Mesenchymal stem cell (in vitro differentiated cells and primary cell): ENCODE measurements at regions not wholly inside any gene's neighbourhood (a gene's known extent, or its start where the extent isn't known, plus 50 kb on each side); places are given as distances from the start of the nearest gene placed in this dataset.

Experiments used
- DNase-seq: peaks from one replicate; pipeline ENCODE4 v3.0.0-alpha.2; 2013
- H2AFZ ChIP-seq: one replicate; pipeline ENCODE4 v1.6.1; 2013; ENCODE audit warnings: low read depth, mild to moderate bottlenecking, control low read depth, inconsistent platforms, low read length, moderate library complexity
- H2AK5ac ChIP-seq: 2 replicates; pipeline ENCODE4 v1.6.1; 2013; ENCODE audit warnings: low read length, moderate library complexity, mild to moderate bottlenecking, inconsistent platforms; ENCODE audit not compliant: severe bottlenecking
- H2BK120ac ChIP-seq: one replicate; pipeline ENCODE4 v1.6.1; 2013; ENCODE audit warnings: low read depth, mild to moderate bottlenecking, inconsistent platforms, low read length, moderate library complexity
- H2BK12ac ChIP-seq, 2 experiments: one replicate each; pipeline ENCODE4 v1.6.1; 2013; ENCODE audit warnings: inconsistent platforms in 2 of 2, low read length in 2 of 2, mild to moderate bottlenecking in 2 of 2, moderate library complexity in 2 of 2, control low read depth in 1 of 2
- H2BK15ac ChIP-seq: one replicate; pipeline ENCODE4 v1.6.1; 2013; ENCODE audit warnings: mild to moderate bottlenecking, low read depth, inconsistent platforms; ENCODE audit not compliant: poor library complexity, severe bottlenecking
- H2BK5ac ChIP-seq: 2 replicates; pipeline ENCODE4 v1.6.1; 2013; ENCODE audit warnings: low read depth, mild to moderate bottlenecking, low read length, control low read depth, inconsistent platforms; ENCODE audit not compliant: poor library complexity, severe bottlenecking
- H3K14ac ChIP-seq, 2 experiments: one replicate each; pipeline ENCODE4 v1.6.1; 2013; ENCODE audit warnings: inconsistent platforms in 2 of 2, low read length in 2 of 2, control low read depth in 1 of 2, mild to moderate bottlenecking in 1 of 2, moderate library complexity in 1 of 2
- H3K18ac ChIP-seq, 2 experiments: one replicate each; pipeline ENCODE4 v1.6.1; 2013; ENCODE audit warnings: inconsistent platforms in 2 of 2, low read length in 2 of 2, control low read depth in 1 of 2, low read depth in 1 of 2, mild to moderate bottlenecking in 1 of 2
- H3K23ac ChIP-seq, 2 experiments: one replicate each; pipeline ENCODE4 v1.6.1; 2013; ENCODE audit warnings: inconsistent platforms in 2 of 2, low read length in 2 of 2, mild to moderate bottlenecking in 2 of 2, moderate library complexity in 2 of 2, control low read depth in 1 of 2
- H3K27ac ChIP-seq: 2 replicates; pipeline ENCODE4 v1.5.1; 2013; ENCODE audit warnings: mild to moderate bottlenecking, moderate library complexity, low read length, control low read depth, inconsistent platforms; ENCODE audit not compliant: poor library complexity, severe bottlenecking
- H3K27me3 ChIP-seq, 2 experiments: 2 replicates each; pipeline versions ENCODE4 v1.6.1 to v1.7.0; 2013; ENCODE audit warnings: low read length in 2 of 2, mild to moderate bottlenecking in 2 of 2, moderate library complexity in 2 of 2, control low read depth in 1 of 2, inconsistent platforms in 1 of 2; ENCODE audit not compliant: control insufficient read depth in 1 of 2, insufficient read depth in 1 of 2
- H3K36me3 ChIP-seq, 2 experiments: 2 replicates each; pipeline versions ENCODE4 v1.6.1 to v1.7.0; 2013; ENCODE audit warnings: low read length in 2 of 2, control low read depth in 1 of 2, inconsistent platforms in 1 of 2, low read depth in 1 of 2, mild to moderate bottlenecking in 1 of 2; ENCODE audit not compliant: insufficient read depth in 2 of 2, control insufficient read depth in 1 of 2
- H3K4ac ChIP-seq, 2 experiments: one replicate each; pipeline ENCODE4 v1.6.1; 2013; ENCODE audit warnings: inconsistent platforms in 2 of 2, low read length in 2 of 2, mild to moderate bottlenecking in 2 of 2, moderate library complexity in 2 of 2, control low read depth in 1 of 2, low read depth in 1 of 2
- H3K4me1 ChIP-seq: 2 replicates; pipeline ENCODE4 v1.6.1; 2013; ENCODE audit warnings: low read depth, low read length, control low read depth; ENCODE audit not compliant: control insufficient read depth, insufficient read depth
- H3K4me2 ChIP-seq: 2 replicates; pipeline ENCODE4 v1.6.1; 2013; ENCODE audit warnings: low read length, mild to moderate bottlenecking, inconsistent platforms; ENCODE audit not compliant: poor library complexity, severe bottlenecking
- H3K4me3 ChIP-seq, 2 experiments: 2 replicates each; pipeline versions ENCODE4 v1.5.1 to v1.7.0; 2013; ENCODE audit warnings: low read length in 2 of 2, mild to moderate bottlenecking in 2 of 2, control low read depth in 1 of 2, low read depth in 1 of 2; ENCODE audit not compliant: insufficient read depth in 1 of 2
- H3K79me1 ChIP-seq: replicated peaks from 2 replicates; pipeline ENCODE4 v1.6.1; 2013; ENCODE audit warnings: mild to moderate bottlenecking, control low read depth, low read length, inconsistent platforms; ENCODE audit not compliant: poor library complexity, severe bottlenecking
- H3K9ac ChIP-seq: 2 replicates; pipeline ENCODE4 v1.7.0; 2013; ENCODE audit warnings: mild to moderate bottlenecking, low read length, moderate library complexity
- H3K9me3 ChIP-seq: 2 replicates; pipeline ENCODE4 v1.7.0; 2013; ENCODE audit warnings: mild to moderate bottlenecking, low read length; ENCODE audit not compliant: control insufficient read depth
- H4K8ac ChIP-seq: one replicate; pipeline ENCODE4 v1.6.1; 2013; ENCODE audit warnings: inconsistent platforms, mild to moderate bottlenecking, low read length, moderate library complexity
- H4K91ac ChIP-seq: one replicate; pipeline ENCODE4 v1.6.1; 2013; ENCODE audit warnings: mild to moderate bottlenecking, low read length, inconsistent platforms
- WGBS: methylation state at CpG from one replicate; pipeline ENCODE4 v1.1.7; 2013; ENCODE audit warnings: mixed read lengths; 5-methylcytosine and 5-hydroxymethylcytosine counted together

GRCh38 chr2:38466409-38466808 is 89.3 kb upstream of the ATL2 start:
- Histone ChIP-seq H3K4me2 (no peak overlapping the region), H2AK5ac (no peak overlapping the region), H3K9me3 (no peaks in the 10 kb centered on the region), H3K14ac (no peak overlapping the region), H3K79me1 (no peaks in the 10 kb centered on the region), H3K36me3 (no peaks in the 10 kb centered on the region), H4K91ac (no peak overlapping the region), H2AFZ (no peak overlapping the region), H2BK120ac (no peak overlapping the region), H2BK12ac (no peak overlapping the region), H3K27me3 (peaks cover 12 to 64% of the 10 kb centered on the region in 2 experiments), H3K18ac (no peak overlapping the region), H3K23ac (no peak overlapping the region), H3K9ac (no peak overlapping the region), H2BK5ac (no peak overlapping the region), H3K4me1 (peaks cover 4% of the 10 kb centered on the region), H3K4ac (no peak overlapping the region), H2BK15ac (no peak overlapping the region), H4K8ac (no peak overlapping the region), H3K27ac (no peak overlapping the region), H3K4me3 (no peak overlapping the region)
- 96% methylated on average over 5 of the region's 5 CpGs for WGBS
- no peak for DNase-seq

GRCh38 chr2:38465789-38466127 is 88.7 kb upstream of the ATL2 start:
- H3K4me2 ChIP-seq, result no peak overlapping the region
- H4K91ac ChIP-seq, result no peak overlapping the region
- no peak overlapping the region for H3K18ac ChIP-seq
- no peak overlapping the region for H2BK12ac ChIP-seq
- peak overlapping the region in 1 of 2 experiments; percentile 35 for H3K14ac ChIP-seq
- H2AK5ac ChIP-seq, result no peak overlapping the region
- no peak overlapping the region for H2BK5ac ChIP-seq
- H3K4ac ChIP-seq, result no peak overlapping the region
- H2AFZ ChIP-seq, result no peak overlapping the region
- no peak overlapping the region for H3K4me3 ChIP-seq
- no peak overlapping the region for H3K9ac ChIP-seq
- H3K79me1 ChIP-seq, result no peaks in the 10 kb centered on the region
- H3K27ac ChIP-seq, result no peak overlapping the region
- H4K8ac ChIP-seq, result no peak overlapping the region
- no peaks in the 10 kb centered on the region for H3K9me3 ChIP-seq
- peaks cover 4% of the 10 kb centered on the region for H3K4me1 ChIP-seq
- 62% methylated on average over 2 of the region's 4 CpGs for WGBS
- no peaks in the 10 kb centered on the region for H3K36me3 ChIP-seq
- H2BK120ac ChIP-seq, result no peak overlapping the region
- H3K27me3 ChIP-seq, result peaks cover 12 to 57% of the 10 kb centered on the region in 2 experiments
- peak; percentile 37 for DNase-seq
- H2BK15ac ChIP-seq, result no peak overlapping the region
- no peak overlapping the region for H3K23ac ChIP-seq

- Histone ChIP-seq H3K23ac (no peak overlapping the region), H2BK5ac (no peak overlapping the region), H3K79me1 (no peaks in the 10 kb centered on the region), H3K27me3 (peaks cover 9 to 56% of the 10 kb centered on the region in 2 experiments), H2AK5ac (no peak overlapping the region), H3K4ac (no peak overlapping the region), H3K4me2 (no peak overlapping the region), H4K8ac (no peak overlapping the region), H3K27ac (no peak overlapping the region), H3K9ac (no peak overlapping the region), H3K36me3 (no peaks in the 10 kb centered on the region), H3K4me3 (no peak overlapping the region), H3K14ac (no peak overlapping the region), H2BK12ac (no peak overlapping the region), H3K18ac (no peak overlapping the region), H4K91ac (peak overlapping the region; percentile 59), H3K9me3 (no peaks in the 10 kb centered on the region), H3K4me1 (peaks cover 4% of the 10 kb centered on the region), H2AFZ (no peak overlapping the region), H2BK120ac (no peak overlapping the region), H2BK15ac (no peak overlapping the region)
- no peak for DNase-seq
- WGBS, result 85% methylated on average over 9 of the region's 9 CpGs
Measured at GRCh38 chr2:38464971-38465788, 88.1 kb upstream of the ATL2 start.

- Histone ChIP-seq H3K23ac (no peak overlapping the region), H2BK15ac (no peak overlapping the region), H2BK12ac (no peak overlapping the region), H2BK5ac (no peak overlapping the region), H3K18ac (no peak overlapping the region), H3K36me3 (no peaks in the 10 kb centered on the region), H3K9me3 (no peaks in the 10 kb centered on the region), H3K14ac (no peak overlapping the region), H4K8ac (no peak overlapping the region), H3K79me1 (no peaks in the 10 kb centered on the region), H3K4me3 (no peak overlapping the region), H2AK5ac (no peak overlapping the region), H4K91ac (no peak overlapping the region), H3K4ac (no peak overlapping the region), H3K9ac (no peak overlapping the region), H3K27me3 (peaks cover 0 to 52% of the 10 kb centered on the region in 2 experiments), H3K27ac (no peak overlapping the region), H2BK120ac (no peak overlapping the region), H2AFZ (no peak overlapping the region), H3K4me2 (no peak overlapping the region), H3K4me1 (peaks cover 4% of the 10 kb centered on the region)
- WGBS, result 89% methylated on average over 3 of the region's 4 CpGs
- DNase-seq, result no peak
Measured at GRCh38 chr2:38463752-38464151, 86.7 kb upstream of the ATL2 start.
